ENCODE measurements at regions not wholly inside any gene's neighbourhood (a gene's known extent, or its start where the extent isn't known, plus 50 kb on each side); places are given as distances from the start of the nearest gene placed in this dataset.

GRCh38 chr13:102993348-102993747 lies 72.9 kb downstream of the SLC10A2 start:
- DNase-seq (ENCODE audit: low spot score), result no peak

- no peak for DNase-seq (ENCODE audit: low spot score)
Observed at GRCh38 chr13:102984210-102984609, 82.0 kb downstream of the SLC10A2 start.

- peak; percentile 19 for DNase-seq (ENCODE audit: low spot score)
Observed at GRCh38 chr13:102983496-102983895, 82.7 kb downstream of the SLC10A2 start.

GRCh38 chr13:102980331-102980982 lies 85.8 kb downstream of the SLC10A2 start:
- no peak for DNase-seq (ENCODE audit: low spot score)

- DNase-seq (ENCODE audit: low spot score), result peak; percentile 18
Observed at GRCh38 chr13:102978168-102978567, 88.0 kb downstream of the SLC10A2 start.

GRCh38 chr13:102977471-102977870 lies 88.7 kb downstream of the SLC10A2 start:
- DNase-seq (ENCODE audit: low spot score), result no peak

- no peak for DNase-seq (ENCODE audit: low spot score)
Observed at GRCh38 chr13:102974317-102975087, 91.7 kb downstream of the SLC10A2 start.

GRCh38 chr13:102972191-102972590 lies 94.0 kb downstream of the SLC10A2 start:
- DNase-seq (ENCODE audit: low spot score), result no peak

- DNase-seq (ENCODE audit: low spot score), result no peak
Observed at GRCh38 chr13:102970542-102970941, 95.7 kb downstream of the SLC10A2 start.

- no peak for DNase-seq (ENCODE audit: low spot score)
Observed at GRCh38 chr13:102968572-102969228, 97.5 kb downstream of the SLC10A2 start.

- DNase-seq (ENCODE audit: low spot score), result no peak
Observed at GRCh38 chr13:102965802-102966201, 100.4 kb downstream of the SLC10A2 start.

GRCh38 chr13:102962430-102962829 lies 103.8 kb downstream of the SLC10A2 start:
- no peak for DNase-seq (ENCODE audit: low spot score)

GRCh38 chr13:102960959-102961358 lies 105.3 kb downstream of the SLC10A2 start:
- DNase-seq (ENCODE audit: low spot score), result no peak

- DNase-seq (ENCODE audit: low spot score), result no peak
Observed at GRCh38 chr13:102956449-102956848, 109.8 kb downstream of the SLC10A2 start.

GRCh38 chr13:102954350-102954749 lies 108.5 kb downstream of the ERCC5 start:
- DNase-seq (ENCODE audit: low spot score), result no peak

- DNase-seq (ENCODE audit: low spot score), result no peak
Observed at GRCh38 chr13:102951808-102952207, 106.0 kb downstream of the ERCC5 start.

GRCh38 chr13:102947745-102948405 lies 102.0 kb downstream of the ERCC5 start:
- DNase-seq (ENCODE audit: low spot score), result no peak

GRCh38 chr13:102945886-102946285 lies 100.1 kb downstream of the ERCC5 start:
- DNase-seq (ENCODE audit: low spot score), result no peak

GRCh38 chr13:102945324-102945815 lies 99.5 kb downstream of the ERCC5 start:
- no peak for DNase-seq (ENCODE audit: low spot score)

GRCh38 chr13:102944821-102945220 lies 99.0 kb downstream of the ERCC5 start:
- no peak for DNase-seq (ENCODE audit: low spot score)

GRCh38 chr13:102940770-102941169 lies 94.9 kb downstream of the ERCC5 start:
- no peak for DNase-seq (ENCODE audit: low spot score)

- DNase-seq (ENCODE audit: low spot score), result no peak
Observed at GRCh38 chr13:102940143-102940542, 94.3 kb downstream of the ERCC5 start.

Measured in AG08395 (cell line).